ENCODE measurements at regions not wholly inside any gene's neighbourhood (a gene's known extent, or its start where the extent isn't known, plus 50 kb on each side); places are given as distances from the start of the nearest gene placed in this dataset.

DNA sequence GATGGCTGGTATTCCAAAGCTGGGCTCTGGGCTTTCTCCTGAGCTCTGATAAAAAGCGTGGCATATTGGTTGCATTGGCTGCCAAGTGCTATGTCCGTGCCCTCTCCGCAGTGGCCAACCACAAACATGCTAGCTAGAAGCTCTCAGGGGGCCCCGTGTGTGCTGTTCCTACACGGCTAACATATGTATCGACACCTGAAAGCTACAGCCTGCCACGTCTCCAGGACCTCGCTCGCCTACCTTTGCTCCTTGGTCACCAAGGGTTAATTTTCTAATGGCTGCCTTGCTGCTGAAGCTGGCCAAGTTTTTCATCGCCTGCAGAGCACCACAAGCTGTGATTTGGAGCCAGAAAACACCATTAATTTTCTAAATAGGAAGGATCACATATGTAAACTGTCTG is 888.4 kb downstream of the BCL11A start:
- TF ChIP-seq, protein P1, sequence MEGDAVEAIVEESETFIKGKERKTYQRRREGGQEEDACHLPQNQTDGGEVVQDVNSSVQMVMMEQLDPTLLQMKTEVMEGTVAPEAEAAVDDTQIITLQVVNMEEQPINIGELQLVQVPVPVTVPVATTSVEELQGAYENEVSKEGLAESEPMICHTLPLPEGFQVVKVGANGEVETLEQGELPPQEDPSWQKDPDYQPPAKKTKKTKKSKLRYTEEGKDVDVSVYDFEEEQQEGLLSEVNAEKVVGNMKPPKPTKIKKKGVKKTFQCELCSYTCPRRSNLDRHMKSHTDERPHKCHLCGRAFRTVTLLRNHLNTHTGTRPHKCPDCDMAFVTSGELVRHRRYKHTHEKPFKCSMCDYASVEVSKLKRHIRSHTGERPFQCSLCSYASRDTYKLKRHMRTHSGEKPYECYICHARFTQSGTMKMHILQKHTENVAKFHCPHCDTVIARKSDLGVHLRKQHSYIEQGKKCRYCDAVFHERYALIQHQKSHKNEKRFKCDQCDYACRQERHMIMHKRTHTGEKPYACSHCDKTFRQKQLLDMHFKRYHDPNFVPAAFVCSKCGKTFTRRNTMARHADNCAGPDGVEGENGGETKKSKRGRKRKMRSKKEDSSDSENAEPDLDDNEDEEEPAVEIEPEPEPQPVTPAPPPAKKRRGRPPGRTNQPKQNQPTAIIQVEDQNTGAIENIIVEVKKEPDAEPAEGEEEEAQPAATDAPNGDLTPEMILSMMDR (IDR thresholded peaks at IDR 0.05; ENCODE audit: low read depth, low read length): no peak
- no peak for DNase-seq

DNA sequence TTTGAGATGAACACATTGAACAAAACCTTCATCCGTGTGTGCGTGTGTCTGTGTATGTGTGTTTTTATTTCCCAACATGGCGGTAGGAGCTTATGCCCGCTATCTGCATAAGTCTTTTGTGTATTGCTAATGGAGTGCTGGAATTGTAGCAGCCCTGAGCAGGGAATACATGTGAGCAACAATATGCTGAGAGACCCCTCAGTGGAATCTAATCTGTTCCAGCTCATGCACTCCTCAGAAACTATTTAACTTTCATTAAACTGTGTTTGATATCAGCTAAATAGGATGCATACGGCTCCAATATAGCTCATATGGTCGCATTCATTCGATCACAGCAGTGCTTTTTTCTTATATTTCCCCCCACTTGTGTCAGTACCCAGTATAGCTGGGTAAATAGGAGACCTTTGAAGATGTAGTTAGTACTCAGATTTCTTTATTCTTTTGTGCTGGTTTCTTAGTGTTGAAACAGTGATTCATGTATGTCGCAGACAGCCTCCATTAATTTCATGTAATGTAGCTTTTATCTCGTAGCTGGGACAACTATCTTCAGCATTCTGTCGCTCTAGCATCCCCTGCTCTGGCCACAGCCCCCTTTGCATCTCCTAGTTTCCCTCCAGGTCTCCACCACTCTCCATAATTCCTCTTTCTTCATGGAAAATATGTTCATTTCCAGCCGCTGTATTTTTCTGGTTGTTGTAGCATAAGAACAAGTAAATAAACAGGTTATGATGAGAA is 891.2 kb downstream of the BCL11A start:
- Histone ChIP-seq H3K27me3 (no peaks in the 10 kb centered on the region), H3K4me1 (no peaks in the 10 kb centered on the region), H3K4me3 (ENCODE audit: low read depth, low read length) (no peak overlapping the region), H3K36me3 (no peaks in the 10 kb centered on the region), H3K9me3 (no peaks in the 10 kb centered on the region)
- no peak for DNase-seq
- TF ChIP-seq, protein P1 (IDR thresholded peaks at IDR 0.05; ENCODE audit: low read depth, low read length): no peak

More for the DNA sequence above, 888.4 kb downstream of the BCL11A start:
- H3K4me3 ChIP-seq (ENCODE audit: low read depth, low read length): no peak overlapping the region
- no peaks in the 10 kb centered on the region for H3K9me3 ChIP-seq
- H3K4me1 ChIP-seq: no peaks in the 10 kb centered on the region
- no peaks in the 10 kb centered on the region for H3K27me3 ChIP-seq
- H3K36me3 ChIP-seq: no peaks in the 10 kb centered on the region

DNA sequence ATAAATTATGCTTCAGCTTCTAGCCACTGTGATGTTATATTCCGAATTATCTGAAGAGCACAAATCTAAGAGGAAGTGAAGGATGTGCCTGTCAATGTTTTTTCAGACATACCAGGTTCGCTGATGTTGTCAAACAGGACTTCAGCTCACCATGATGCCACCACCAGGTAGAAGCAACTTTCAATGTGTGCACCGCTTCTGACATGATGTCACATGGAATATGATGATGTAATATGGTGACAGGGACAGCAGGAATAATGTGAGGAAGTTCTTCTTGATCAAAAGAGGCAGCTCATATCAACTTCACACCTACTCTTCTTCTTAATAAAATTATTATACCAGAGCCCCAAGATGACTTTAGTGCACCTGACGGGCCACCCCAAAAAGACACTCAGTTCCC is 893.2 kb downstream of the BCL11A start:
- H3K36me3 ChIP-seq: no peaks in the 10 kb centered on the region
- no peaks in the 10 kb centered on the region for H3K4me1 ChIP-seq
- no peaks in the 10 kb centered on the region for H3K27me3 ChIP-seq
- TF ChIP-seq, protein P1 (IDR thresholded peaks at IDR 0.05; ENCODE audit: low read depth, low read length): no peak
- DNase-seq: no peak
- H3K4me3 ChIP-seq (ENCODE audit: low read depth, low read length): no peak overlapping the region
- no peaks in the 10 kb centered on the region for H3K9me3 ChIP-seq

DNA sequence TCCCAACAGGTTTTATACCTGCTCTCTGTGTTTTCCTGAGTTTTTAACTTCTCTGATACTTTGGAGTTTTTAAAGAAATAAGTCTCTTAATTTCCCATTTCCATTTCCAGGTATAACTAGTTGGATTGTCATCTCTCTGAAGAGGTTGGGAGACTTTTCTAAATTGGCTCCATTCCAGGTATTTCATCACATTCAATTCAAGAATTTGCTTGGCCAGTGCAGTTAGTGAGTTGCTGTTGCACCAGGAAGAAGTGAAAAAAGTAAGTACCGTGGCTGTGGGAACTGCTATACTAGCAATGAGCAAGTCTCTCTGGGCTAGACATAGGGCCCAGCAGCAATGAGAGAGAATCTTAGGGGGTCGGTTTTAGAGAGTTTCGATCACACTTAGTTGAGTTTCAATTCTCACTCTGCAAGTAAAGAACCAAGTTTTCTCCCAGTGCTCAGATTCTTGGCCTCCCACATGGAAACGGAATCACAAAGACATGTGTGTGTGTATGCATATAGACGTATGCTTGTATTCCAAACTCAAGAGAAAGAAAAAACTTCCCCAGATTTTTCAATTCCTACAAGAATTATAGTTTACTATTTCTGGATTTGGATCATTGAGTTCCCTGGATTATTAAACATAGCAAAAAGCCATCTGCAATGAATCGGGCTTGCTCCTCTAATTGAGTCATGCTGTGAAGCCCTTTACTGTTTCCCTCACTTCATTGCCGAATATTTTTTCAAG is 894.4 kb downstream of the BCL11A start:
- H3K36me3 ChIP-seq: no peaks in the 10 kb centered on the region
- H3K4me3 ChIP-seq (ENCODE audit: low read depth, low read length): no peak overlapping the region
- no peaks in the 10 kb centered on the region for H3K27me3 ChIP-seq
- no peaks in the 10 kb centered on the region for H3K9me3 ChIP-seq
- TF ChIP-seq, protein P1 (IDR thresholded peaks at IDR 0.05; ENCODE audit: low read depth, low read length): no peak
- no peak for DNase-seq
- H3K4me1 ChIP-seq: no peaks in the 10 kb centered on the region

DNA sequence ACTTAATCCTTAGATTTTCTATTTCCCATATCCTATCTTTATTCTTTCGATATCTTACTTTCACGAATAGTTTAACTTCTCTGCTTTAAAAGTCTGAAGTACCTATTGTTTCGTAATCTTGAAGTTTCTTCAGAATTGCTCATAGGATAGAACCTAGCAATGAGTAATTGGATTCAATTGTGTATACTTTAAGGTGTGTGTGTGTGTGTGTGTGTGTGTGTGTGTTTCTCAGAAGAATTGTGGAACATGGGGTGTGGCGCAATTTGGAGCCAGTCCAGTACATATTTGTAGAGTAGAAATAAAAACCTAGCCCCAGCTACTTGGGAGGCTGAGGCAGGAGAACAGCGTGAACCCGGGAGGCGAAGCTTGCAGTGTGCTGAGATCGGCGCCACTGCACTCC is 897.6 kb downstream of the BCL11A start:
- H3K27me3 ChIP-seq: no peaks in the 10 kb centered on the region
- no peaks in the 10 kb centered on the region for H3K4me1 ChIP-seq
- DNase-seq: no peak
- TF ChIP-seq, protein P1 (IDR thresholded peaks at IDR 0.05; ENCODE audit: low read depth, low read length): no peak
- H3K4me3 ChIP-seq (ENCODE audit: low read depth, low read length): no peak overlapping the region
- no peaks in the 10 kb centered on the region for H3K9me3 ChIP-seq
- no peaks in the 10 kb centered on the region for H3K36me3 ChIP-seq

DNA sequence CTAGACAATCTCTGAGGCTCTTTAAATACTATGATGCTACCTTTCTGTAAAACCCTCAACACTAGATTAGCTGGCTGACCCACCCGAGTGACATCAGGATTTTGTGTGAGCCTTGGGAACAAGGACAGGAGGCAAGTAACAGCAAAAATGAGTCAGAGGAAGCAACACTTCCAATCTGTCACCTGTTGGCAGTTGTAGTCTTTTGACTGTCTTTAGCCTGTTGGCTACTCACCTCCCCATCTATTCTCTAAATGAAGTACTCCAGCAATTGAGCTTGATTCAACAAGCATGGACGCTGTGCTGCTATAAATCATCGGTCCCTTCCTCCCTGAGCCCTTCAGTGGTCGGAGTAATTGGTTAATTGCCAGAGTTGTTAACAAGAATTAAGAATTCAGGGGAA is 898.7 kb downstream of the BCL11A start:
- Histone ChIP-seq H3K27me3 (no peaks in the 10 kb centered on the region), H3K4me1 (no peaks in the 10 kb centered on the region), H3K4me3 (ENCODE audit: low read depth, low read length) (no peak overlapping the region), H3K9me3 (no peaks in the 10 kb centered on the region), H3K36me3 (no peaks in the 10 kb centered on the region)
- TF ChIP-seq, protein P1 (IDR thresholded peaks at IDR 0.05; ENCODE audit: low read depth, low read length): no peak
- DNase-seq: no peak

All from BE2C (cell line).